Aorta (tissue), 5 donors: ENCODE measurements at regions not wholly inside any gene's neighbourhood (a gene's known extent, or its start where the extent isn't known, plus 50 kb on each side); places are given as distances from the start of the nearest gene placed in this dataset.
"Not testable (repeated sequence)": the region's sequence is repeated elsewhere in the genome, so short reads cannot be mapped to it uniquely, and the experiment has no call there.

Experiments
- ATAC-seq: fragments of 200-7000 bp; cut with Tn5 transposase; one replicate; pipeline ENCODE4 v1.9.1; 2022; ENCODE audit warnings: moderate library complexity; ENCODE audit not compliant: low FRiP score
- DNase-seq, 2 donors: peaks; one replicate each; pipeline ENCODE4 v3.0.0-alpha.2; 2020
- H3K27ac ChIP-seq, 2 donors: one replicate each; pipeline ENCODE4 v1.5.1; 2013; ENCODE audit warnings: low read length in 2 of 2, mild to moderate bottlenecking in 2 of 2, moderate library complexity in 2 of 2, control low read depth in 1 of 2, inconsistent platforms in 1 of 2, low read depth in 1 of 2
- H3K27me3 ChIP-seq, 2 donors: one replicate each; pipeline ENCODE4 v1.6.1; 2013; ENCODE audit warnings: control low read depth in 1 of 2, low read length in 1 of 2, mild to moderate bottlenecking in 1 of 2, moderate library complexity in 1 of 2; ENCODE audit not compliant: insufficient read depth in 2 of 2, control insufficient read depth in 1 of 2
- H3K36me3 ChIP-seq, 2 donors: one replicate each; pipeline ENCODE4 v1.6.1; 2013; ENCODE audit warnings: control low read depth in 1 of 2, low read length in 1 of 2, mild to moderate bottlenecking in 1 of 2; ENCODE audit not compliant: insufficient read depth in 2 of 2, control insufficient read depth in 1 of 2
- H3K4me1 ChIP-seq, 2 donors: one replicate each; pipeline ENCODE4 v1.6.1; 2013; ENCODE audit warnings: low read length in 2 of 2, control low read depth in 1 of 2, mild to moderate bottlenecking in 1 of 2, moderate library complexity in 1 of 2; ENCODE audit not compliant: insufficient read depth in 2 of 2, control insufficient read depth in 1 of 2
- H3K4me3 ChIP-seq, 2 donors: one replicate each; pipeline ENCODE4 v1.5.1; 2013; ENCODE audit warnings: low read length in 2 of 2, control low read depth in 1 of 2, mild to moderate bottlenecking in 1 of 2
- H3K9me3 ChIP-seq: one replicate; pipeline ENCODE4 v1.6.1; 2013; ENCODE audit warnings: mild to moderate bottlenecking, low read length; ENCODE audit not compliant: control insufficient read depth
- WGBS, 2 donors: extraction: QIAGEN DNeasy Blood & Tissue Kit; methylation state at CpG; one replicate each; pipeline ENCODE4 v1.1.7; 2013; 5-methylcytosine and 5-hydroxymethylcytosine counted together
- intact Hi-C, 2 donors: fragments of 100-400 bp; cut with DNase I; formaldehyde crosslinking; loops; one replicate each; pipeline versions ENCODE4 v1.14.2 to v1.15.0; 2022
- donor health status: healthy with polysubstance abuse.
- donor health status: Bipolar disorder and iron deficiency.
- donor health status: DM: no; HTN: no; CAD: no.
- donor health status: DM: no; HTN: no; CAD: no.
- donor health status: DM: yes; HTN: yes; CAD: no.

- intact Hi-C loops = no loop called here
- no peaks in the 10 kb centered on the region for H3K27me3 ChIP-seq
- no peaks in the 10 kb centered on the region for H3K9me3 ChIP-seq
- H3K36me3 ChIP-seq = no peaks in the 10 kb centered on the region
- 0 to 41% methylated on average over 1 of the region's 1 CpG for WGBS, 2 donors
- H3K4me1 ChIP-seq = no peaks in the 10 kb centered on the region
- no peak for ATAC-seq
- H3K4me3 ChIP-seq = no peak overlapping the region
- H3K27ac ChIP-seq = no peak overlapping the region
- DNase-seq = no peak
Observed at GRCh38 chr5:113742639-113743038, 229.1 kb downstream of the YTHDC2 start.

- Histone ChIP-seq H3K4me3 (no peak overlapping the region), H3K36me3 (no peaks in the 10 kb centered on the region), H3K27me3 (no peaks in the 10 kb centered on the region), H3K9me3 (no peaks in the 10 kb centered on the region), H3K4me1 (no peaks in the 10 kb centered on the region), H3K27ac (no peak overlapping the region)
- DNase-seq (no peak), ATAC-seq (no peak)
- WGBS, 2 donors = 78 to 79% methylated on average over 2 of the region's 2 CpGs
- intact Hi-C loops = no loop called here
Observed at GRCh38 chr5:113748403-113748802, 234.9 kb downstream of the YTHDC2 start.

GRCh38 chr5:113749334-113749733, 235.8 kb downstream of the YTHDC2 start:
- ATAC-seq (no peak), DNase-seq (no peak)
- no peak overlapping the region for H3K27ac ChIP-seq
- H3K27me3 ChIP-seq = no peaks in the 10 kb centered on the region
- 78 to 89% methylated on average over 1 of the region's 1 CpG for WGBS, 2 donors
- no peak overlapping the region for H3K4me3 ChIP-seq
- H3K4me1 ChIP-seq = no peaks in the 10 kb centered on the region
- H3K9me3 ChIP-seq = peaks cover 2% of the 10 kb centered on the region
- H3K36me3 ChIP-seq = no peaks in the 10 kb centered on the region
- intact Hi-C loops = no loop called here

- intact Hi-C loops, H3K27me3 ChIP-seq, H3K4me1 ChIP-seq, ATAC-seq, H3K27ac ChIP-seq, DNase-seq, H3K9me3 ChIP-seq, H3K36me3 ChIP-seq, H3K4me3 ChIP-seq: not testable (repeated sequence)
- WGBS, 2 donors = 84 to 96% methylated on average over 14 to 20 of the region's 20 CpGs
Observed at GRCh38 chr5:113753182-113753581, 239.7 kb downstream of the YTHDC2 start.

GRCh38 chr5:113755516-113755915, 242.0 kb downstream of the YTHDC2 start:
- H3K27me3 ChIP-seq = no peaks in the 10 kb centered on the region
- no peak overlapping the region for H3K4me3 ChIP-seq
- peaks cover 3% of the 10 kb centered on the region for H3K9me3 ChIP-seq
- no peak overlapping the region for H3K27ac ChIP-seq
- ATAC-seq (no peak), DNase-seq (no peak)
- H3K4me1 ChIP-seq = no peaks in the 10 kb centered on the region
- no peaks in the 10 kb centered on the region for H3K36me3 ChIP-seq
- WGBS, 2 donors = 73 to 78% methylated on average over 3 of the region's 3 CpGs
- intact Hi-C loops = no loop called here

- H3K27ac ChIP-seq = no peak overlapping the region
- ATAC-seq = no peak
- no peak overlapping the region for H3K4me3 ChIP-seq
- no peaks in the 10 kb centered on the region for H3K27me3 ChIP-seq
- intact Hi-C loops = no loop called here
- H3K4me1 ChIP-seq = no peaks in the 10 kb centered on the region
- no peak for DNase-seq
- WGBS, 2 donors = 64 to 70% methylated on average over 2 of the region's 2 CpGs
- no peaks in the 10 kb centered on the region for H3K36me3 ChIP-seq
- H3K9me3 ChIP-seq = peaks cover 3% of the 10 kb centered on the region
Observed at GRCh38 chr5:113757508-113757907, 244.0 kb downstream of the YTHDC2 start.

GRCh38 chr5:113759505-113759904, 246.0 kb downstream of the YTHDC2 start:
- intact Hi-C loops = no loop called here
- no peaks in the 10 kb centered on the region for H3K4me1 ChIP-seq
- no peak for ATAC-seq
- DNase-seq = no peak
- H3K27ac ChIP-seq = no peak overlapping the region
- WGBS, 2 donors = 46 to 51% methylated on average over 2 of the region's 2 CpGs
- H3K27me3 ChIP-seq = no peaks in the 10 kb centered on the region
- no peaks in the 10 kb centered on the region for H3K36me3 ChIP-seq
- H3K9me3 ChIP-seq = peaks cover 1% of the 10 kb centered on the region
- no peak overlapping the region for H3K4me3 ChIP-seq

- WGBS, 2 donors = 30 to 40% methylated on average over 1 of the region's 1 CpG
- no peak for DNase-seq
- H3K27ac ChIP-seq = no peak overlapping the region
- ATAC-seq = no peak
- H3K36me3 ChIP-seq = no peaks in the 10 kb centered on the region
- intact Hi-C loops = no loop called here
- H3K4me1 ChIP-seq = no peaks in the 10 kb centered on the region
- H3K4me3 ChIP-seq = no peak overlapping the region
- no peaks in the 10 kb centered on the region for H3K27me3 ChIP-seq
- H3K9me3 ChIP-seq = no peaks in the 10 kb centered on the region
Observed at GRCh38 chr5:113760486-113760885, 247.0 kb downstream of the YTHDC2 start.

GRCh38 chr5:113761594-113761993, 248.1 kb downstream of the YTHDC2 start:
- DNase-seq (no peak), ATAC-seq (no peak)
- intact Hi-C loops = no loop called here
- Histone ChIP-seq H3K36me3 (no peaks in the 10 kb centered on the region), H3K27me3 (no peaks in the 10 kb centered on the region), H3K9me3 (no peaks in the 10 kb centered on the region), H3K4me3 (no peak overlapping the region), H3K27ac (no peak overlapping the region), H3K4me1 (no peaks in the 10 kb centered on the region)
- 84 to 94% methylated on average over 1 of the region's 1 CpG for WGBS, 2 donors
